Mesenchymal stem cell (in vitro differentiated cells and primary cell): ENCODE measurements at regions not wholly inside any gene's neighbourhood (a gene's known extent, or its start where the extent isn't known, plus 50 kb on each side); places are given as distances from the start of the nearest gene placed in this dataset.

Experiments
- DNase-seq: peaks from one replicate; pipeline ENCODE4 v3.0.0-alpha.2; 2013
- H2AFZ ChIP-seq: one replicate; pipeline ENCODE4 v1.6.1; 2013; ENCODE audit warnings: low read depth, mild to moderate bottlenecking, control low read depth, inconsistent platforms, low read length, moderate library complexity
- H2AK5ac ChIP-seq: 2 replicates; pipeline ENCODE4 v1.6.1; 2013; ENCODE audit warnings: low read length, moderate library complexity, mild to moderate bottlenecking, inconsistent platforms; ENCODE audit not compliant: severe bottlenecking
- H2BK120ac ChIP-seq: one replicate; pipeline ENCODE4 v1.6.1; 2013; ENCODE audit warnings: low read depth, mild to moderate bottlenecking, inconsistent platforms, low read length, moderate library complexity
- H2BK12ac ChIP-seq, 2 experiments: one replicate each; pipeline ENCODE4 v1.6.1; 2013; ENCODE audit warnings: inconsistent platforms in 2 of 2, low read length in 2 of 2, mild to moderate bottlenecking in 2 of 2, moderate library complexity in 2 of 2, control low read depth in 1 of 2
- H2BK15ac ChIP-seq: one replicate; pipeline ENCODE4 v1.6.1; 2013; ENCODE audit warnings: mild to moderate bottlenecking, low read depth, inconsistent platforms; ENCODE audit not compliant: poor library complexity, severe bottlenecking
- H2BK5ac ChIP-seq: 2 replicates; pipeline ENCODE4 v1.6.1; 2013; ENCODE audit warnings: low read depth, mild to moderate bottlenecking, low read length, control low read depth, inconsistent platforms; ENCODE audit not compliant: poor library complexity, severe bottlenecking
- H3K14ac ChIP-seq, 2 experiments: one replicate each; pipeline ENCODE4 v1.6.1; 2013; ENCODE audit warnings: inconsistent platforms in 2 of 2, low read length in 2 of 2, control low read depth in 1 of 2, mild to moderate bottlenecking in 1 of 2, moderate library complexity in 1 of 2
- H3K18ac ChIP-seq, 2 experiments: one replicate each; pipeline ENCODE4 v1.6.1; 2013; ENCODE audit warnings: inconsistent platforms in 2 of 2, low read length in 2 of 2, control low read depth in 1 of 2, low read depth in 1 of 2, mild to moderate bottlenecking in 1 of 2
- H3K23ac ChIP-seq, 2 experiments: one replicate each; pipeline ENCODE4 v1.6.1; 2013; ENCODE audit warnings: inconsistent platforms in 2 of 2, low read length in 2 of 2, mild to moderate bottlenecking in 2 of 2, moderate library complexity in 2 of 2, control low read depth in 1 of 2
- H3K27ac ChIP-seq: 2 replicates; pipeline ENCODE4 v1.5.1; 2013; ENCODE audit warnings: mild to moderate bottlenecking, moderate library complexity, low read length, control low read depth, inconsistent platforms; ENCODE audit not compliant: poor library complexity, severe bottlenecking
- H3K27me3 ChIP-seq, 2 experiments: 2 replicates each; pipeline versions ENCODE4 v1.6.1 to v1.7.0; 2013; ENCODE audit warnings: low read length in 2 of 2, mild to moderate bottlenecking in 2 of 2, moderate library complexity in 2 of 2, control low read depth in 1 of 2, inconsistent platforms in 1 of 2; ENCODE audit not compliant: control insufficient read depth in 1 of 2, insufficient read depth in 1 of 2
- H3K36me3 ChIP-seq, 2 experiments: 2 replicates each; pipeline versions ENCODE4 v1.6.1 to v1.7.0; 2013; ENCODE audit warnings: low read length in 2 of 2, control low read depth in 1 of 2, inconsistent platforms in 1 of 2, low read depth in 1 of 2, mild to moderate bottlenecking in 1 of 2; ENCODE audit not compliant: insufficient read depth in 2 of 2, control insufficient read depth in 1 of 2
- H3K4ac ChIP-seq, 2 experiments: one replicate each; pipeline ENCODE4 v1.6.1; 2013; ENCODE audit warnings: inconsistent platforms in 2 of 2, low read length in 2 of 2, mild to moderate bottlenecking in 2 of 2, moderate library complexity in 2 of 2, control low read depth in 1 of 2, low read depth in 1 of 2
- H3K4me1 ChIP-seq: 2 replicates; pipeline ENCODE4 v1.6.1; 2013; ENCODE audit warnings: low read depth, low read length, control low read depth; ENCODE audit not compliant: control insufficient read depth, insufficient read depth
- H3K4me2 ChIP-seq: 2 replicates; pipeline ENCODE4 v1.6.1; 2013; ENCODE audit warnings: low read length, mild to moderate bottlenecking, inconsistent platforms; ENCODE audit not compliant: poor library complexity, severe bottlenecking
- H3K4me3 ChIP-seq, 2 experiments: 2 replicates each; pipeline versions ENCODE4 v1.5.1 to v1.7.0; 2013; ENCODE audit warnings: low read length in 2 of 2, mild to moderate bottlenecking in 2 of 2, control low read depth in 1 of 2, low read depth in 1 of 2; ENCODE audit not compliant: insufficient read depth in 1 of 2
- H3K79me1 ChIP-seq: replicated peaks from 2 replicates; pipeline ENCODE4 v1.6.1; 2013; ENCODE audit warnings: mild to moderate bottlenecking, control low read depth, low read length, inconsistent platforms; ENCODE audit not compliant: poor library complexity, severe bottlenecking
- H3K9ac ChIP-seq: 2 replicates; pipeline ENCODE4 v1.7.0; 2013; ENCODE audit warnings: mild to moderate bottlenecking, low read length, moderate library complexity
- H3K9me3 ChIP-seq: 2 replicates; pipeline ENCODE4 v1.7.0; 2013; ENCODE audit warnings: mild to moderate bottlenecking, low read length; ENCODE audit not compliant: control insufficient read depth
- H4K8ac ChIP-seq: one replicate; pipeline ENCODE4 v1.6.1; 2013; ENCODE audit warnings: inconsistent platforms, mild to moderate bottlenecking, low read length, moderate library complexity
- H4K91ac ChIP-seq: one replicate; pipeline ENCODE4 v1.6.1; 2013; ENCODE audit warnings: mild to moderate bottlenecking, low read length, inconsistent platforms
- WGBS: methylation state at CpG from one replicate; pipeline ENCODE4 v1.1.7; 2013; ENCODE audit warnings: mixed read lengths; 5-methylcytosine and 5-hydroxymethylcytosine counted together

GRCh38 chr20:59428441-59429205, 128.2 kb downstream of the EDN3 start:
- Histone ChIP-seq H2BK120ac (no peak overlapping the region), H3K23ac (no peak overlapping the region), H3K9me3 (no peaks in the 10 kb centered on the region), H3K27ac (no peak overlapping the region), H2AFZ (no peak overlapping the region), H3K79me1 (no peaks in the 10 kb centered on the region), H3K4ac (no peak overlapping the region), H2BK5ac (no peak overlapping the region), H2BK15ac (no peak overlapping the region), H4K91ac (no peak overlapping the region), H4K8ac (no peak overlapping the region), H3K9ac (no peak overlapping the region), H2BK12ac (no peak overlapping the region), H2AK5ac (no peak overlapping the region), H3K36me3 (no peaks in the 10 kb centered on the region), H3K18ac (no peak overlapping the region), H3K4me2 (no peak overlapping the region), H3K14ac (no peak overlapping the region), H3K4me3 (peak overlapping the region in 1 of 2 experiments; percentile 51), H3K27me3 (peaks cover 0 to 5% of the 10 kb centered on the region in 2 experiments), H3K4me1 (no peaks in the 10 kb centered on the region)
- no peak for DNase-seq
- 80% methylated on average over 12 of the region's 13 CpGs for WGBS

GRCh38 chr20:59429396-59429795, 129.0 kb downstream of the EDN3 start:
- Histone ChIP-seq H3K79me1 (no peaks in the 10 kb centered on the region), H3K9me3 (no peaks in the 10 kb centered on the region), H3K27ac (no peak overlapping the region), H3K4me1 (no peaks in the 10 kb centered on the region), H4K91ac (no peak overlapping the region), H3K14ac (no peak overlapping the region), H2BK15ac (no peak overlapping the region), H4K8ac (no peak overlapping the region), H2BK5ac (no peak overlapping the region), H2BK120ac (no peak overlapping the region), H3K27me3 (peaks cover 0 to 5% of the 10 kb centered on the region in 2 experiments), H3K36me3 (no peaks in the 10 kb centered on the region), H3K23ac (no peak overlapping the region), H3K9ac (no peak overlapping the region), H3K4ac (no peak overlapping the region), H2AK5ac (no peak overlapping the region), H3K4me3 (peak overlapping the region in 1 of 2 experiments; percentile 51), H3K18ac (no peak overlapping the region), H2BK12ac (no peak overlapping the region), H2AFZ (no peak overlapping the region), H3K4me2 (no peak overlapping the region)
- WGBS, result 88% methylated on average over 9 of the region's 9 CpGs
- DNase-seq, result no peak

GRCh38 chr20:59431014-59431413, 130.6 kb downstream of the EDN3 start:
- Histone ChIP-seq H3K27ac (no peak overlapping the region), H2BK15ac (no peak overlapping the region), H3K9ac (no peak overlapping the region), H3K4me1 (no peaks in the 10 kb centered on the region), H2BK5ac (no peak overlapping the region), H3K79me1 (no peaks in the 10 kb centered on the region), H3K9me3 (no peaks in the 10 kb centered on the region), H2AFZ (no peak overlapping the region), H3K4me2 (no peak overlapping the region), H3K23ac (no peak overlapping the region), H3K4me3 (no peak overlapping the region), H2BK12ac (no peak overlapping the region), H3K4ac (no peak overlapping the region), H3K27me3 (peaks cover 0 to 5% of the 10 kb centered on the region in 2 experiments), H2BK120ac (no peak overlapping the region), H3K36me3 (no peaks in the 10 kb centered on the region), H4K91ac (no peak overlapping the region), H2AK5ac (no peak overlapping the region), H3K14ac (no peak overlapping the region), H4K8ac (no peak overlapping the region), H3K18ac (no peak overlapping the region)
- 41% methylated on average over 2 of the region's 2 CpGs for WGBS
- no peak for DNase-seq

GRCh38 chr20:59434960-59435359, 134.5 kb downstream of the EDN3 start:
- Histone ChIP-seq H4K91ac (no peak overlapping the region), H2AK5ac (no peak overlapping the region), H3K36me3 (no peaks in the 10 kb centered on the region), H3K4me1 (no peaks in the 10 kb centered on the region), H3K4ac (no peak overlapping the region), H2BK12ac (no peak overlapping the region), H2BK120ac (no peak overlapping the region), H2BK5ac (no peak overlapping the region), H2BK15ac (no peak overlapping the region), H3K4me3 (no peak overlapping the region), H3K14ac (no peak overlapping the region), H3K79me1 (no peaks in the 10 kb centered on the region), H3K9me3 (no peaks in the 10 kb centered on the region), H3K27ac (no peak overlapping the region), H3K9ac (no peak overlapping the region), H3K23ac (no peak overlapping the region), H2AFZ (no peak overlapping the region), H3K27me3 (peaks cover 0 to 10% of the 10 kb centered on the region in 2 experiments), H4K8ac (no peak overlapping the region), H3K18ac (no peak overlapping the region), H3K4me2 (no peak overlapping the region)
- WGBS, result 20% methylated on average over 1 of the region's 2 CpGs
- DNase-seq, result no peak
